T47D (cell line): ENCODE measurements at regions not wholly inside any gene's neighbourhood (a gene's known extent, or its start where the extent isn't known, plus 50 kb on each side); places are given as distances from the start of the nearest gene placed in this dataset.

Source experiments
- DNase-seq, 2 experiments: peaks; one replicate each; pipeline versions ENCODE4 v3.0.0 to v3.0.0-alpha.2; 2011 to 2012; ENCODE audit warnings: low read depth in 1 of 2, low spot score in 1 of 2
- JUND ChIP-seq: IDR thresholded peaks from 2 replicates; pipeline ENCODE4 v1.6.1; 2012; ENCODE audit warnings: low read depth
- in situ Hi-C: cut with HindIII; loops from 2 replicates; pipeline ENCODE4 v1.10.0; 2016; ENCODE audit warnings: low sequenced_read_pairs, low pct_unique_long_range_greater_than_20kb

- TF ChIP-seq JUND, result no peak
- in situ Hi-C loops, result no loop called here
- DNase-seq, result no peak
Observed at GRCh38 chr13:84927442-84928169, 871.6 kb downstream of the SLITRK6 start.

- no peak for TF ChIP-seq JUND
- no peak for DNase-seq
- in situ Hi-C loops, result no loop called here
Observed at GRCh38 chr13:84925443-84925842, 873.8 kb downstream of the SLITRK6 start.

GRCh38 chr13:84923831-84924230, 875.4 kb downstream of the SLITRK6 start:
- no peak for TF ChIP-seq JUND
- in situ Hi-C loops, result no loop called here

GRCh38 chr13:84917252-84917878, 881.9 kb downstream of the SLITRK6 start:
- TF ChIP-seq JUND, result no peak
- in situ Hi-C loops, result no loop called here
- peak; percentile 24 to 40 for DNase-seq

More at GRCh38 chr13:84923831-84924230, 875.4 kb downstream of the SLITRK6 start:
- no peak for DNase-seq

- in situ Hi-C loops, result no loop called here
- TF ChIP-seq JUND, result no peak
- DNase-seq, result no peak
Observed at GRCh38 chr13:84912720-84913119, 886.5 kb downstream of the SLITRK6 start.

- no peak for TF ChIP-seq JUND
- DNase-seq, result no peak
- in situ Hi-C loops, result no loop called here
Observed at GRCh38 chr13:84910423-84910822, 888.8 kb downstream of the SLITRK6 start.

GRCh38 chr13:84903391-84903790, 895.8 kb downstream of the SLITRK6 start:
- no peak for TF ChIP-seq JUND
- in situ Hi-C loops, result no loop called here

GRCh38 chr13:84902243-84902642, 897.0 kb downstream of the SLITRK6 start:
- in situ Hi-C loops, result no loop called here
- DNase-seq, result no peak
- no peak for TF ChIP-seq JUND

More at GRCh38 chr13:84903391-84903790, 895.8 kb downstream of the SLITRK6 start:
- DNase-seq, result no peak

- TF ChIP-seq JUND, result no peak
- peak; percentile 24 to 70 for DNase-seq
- in situ Hi-C loops, result no loop called here
Observed at GRCh38 chr13:84896128-84896527, 903.1 kb downstream of the SLITRK6 start.

- DNase-seq, result no peak
- TF ChIP-seq JUND, result no peak
- in situ Hi-C loops, result no loop called here
Observed at GRCh38 chr13:84894749-84895148, 904.5 kb downstream of the SLITRK6 start.

GRCh38 chr13:84885868-84886267, 913.4 kb downstream of the SLITRK6 start:
- no peak for TF ChIP-seq JUND
- in situ Hi-C loops, result no loop called here
- no peak for DNase-seq

GRCh38 chr13:84873951-84874350, 925.3 kb downstream of the SLITRK6 start:
- in situ Hi-C loops, result no loop called here
- TF ChIP-seq JUND, result no peak
- DNase-seq, result no peak

- DNase-seq, result peak in 1 of 2 experiments; percentile 40
- in situ Hi-C loops, result no loop called here
- TF ChIP-seq JUND, result no peak
Observed at GRCh38 chr13:84870190-84870589, 929.0 kb downstream of the SLITRK6 start.
